ENCODE measurements at regions not wholly inside any gene's neighbourhood (a gene's known extent, or its start where the extent isn't known, plus 50 kb on each side); places are given as distances from the start of the nearest gene placed in this dataset.
A peak's percentile ranks its signal among the peaks of the same experiment; 100 is the strongest.

GRCh38 chr7:113421696-113422330 is 303.5 kb upstream of the SMIM30 start:
- no peaks in the 10 kb centered on the region for H3K36me3 ChIP-seq (ENCODE audit: control insufficient read depth, insufficient read depth, low read length)
- peak; percentile 97 for ATAC-seq (ENCODE audit: low read depth)
- no peak overlapping the region for H4K5ac ChIP-seq (ENCODE audit: low read depth, low read length)
- no peak overlapping the region for H3K4ac ChIP-seq (ENCODE audit: low read depth, low read length)
- no peak overlapping the region for H3K9ac ChIP-seq (ENCODE audit: low read depth, low read length)
- no peak overlapping the region for H2AK9ac ChIP-seq (replicated peaks; ENCODE audit: low read depth, low read length, poor library complexity)
- H3K23ac ChIP-seq (ENCODE audit: low read depth, low read length) = no peak overlapping the region
- H4K20me1 ChIP-seq (ENCODE audit: insufficient read depth, low read length) = no peaks in the 10 kb centered on the region
- H3K79me1 ChIP-seq (ENCODE audit: low read depth in 1 of 2, low read length in 2 of 2) = no peaks in the 10 kb centered on the region
- no peaks in the 10 kb centered on the region for H3K9me3 ChIP-seq (ENCODE audit: control insufficient read depth, insufficient read depth, low read length)
- H3K18ac ChIP-seq (ENCODE audit: low read depth, low read length) = no peak overlapping the region
- POLR2A ChIA-PET (ENCODE audit: unreplicated experiment) = no interaction called here
- no peak overlapping the region for H4K91ac ChIP-seq (ENCODE audit: insufficient read depth, low read depth, low read length)
- no peak overlapping the region for H3K27ac ChIP-seq (ENCODE audit: insufficient read depth, low read length)
- H4K8ac ChIP-seq (ENCODE audit: low read depth in 2 of 2, low read length in 2 of 2) = no peak overlapping the region
- H3K4me1 ChIP-seq (ENCODE audit: control insufficient read depth, insufficient read depth, low read length) = no peaks in the 10 kb centered on the region
- no peak overlapping the region for H3K14ac ChIP-seq (replicated peaks; ENCODE audit: low read depth, low read length)
- 22% methylated on average over 4 of the region's 4 CpGs; no CpG with 5 or more reads in 1 of the 2 experiments for WGBS, 2 experiments (ENCODE audit: extremely low coverage in 2 of 2, insufficient read length in 1 of 2)
- peak overlapping the region; percentile 74 for H2AFZ ChIP-seq (replicated peaks; ENCODE audit: low read length, poor library complexity)
- H3K27me3 ChIP-seq (ENCODE audit: control insufficient read depth, insufficient read depth, low read length) = no peaks in the 10 kb centered on the region
- in situ Hi-C loops (cut with MboI; ENCODE audit: low sequenced_read_pairs) (loop anchor here (5.0 to 25.0 kb wide), 3 partner anchors 260 to 885 kb away; no protein-coding TSS in a partner anchor), intact Hi-C loops (cut with micrococcal nuclease) (loop anchor here (1.0 to 10.0 kb wide), 7 partner anchors 133 to 872 kb away; partner anchors contain the start of gene GPR85), dilution Hi-C loops (cut with HindIII; ENCODE audit: low sequenced_read_pairs, unreplicated experiment) (no loop called here)
- H2AK5ac ChIP-seq (ENCODE audit: low read depth, low read length) = no peak overlapping the region
- no peak overlapping the region for H2BK120ac ChIP-seq (ENCODE audit: low read depth, low read length)
- no peak overlapping the region for H3K4me3 ChIP-seq (ENCODE audit: insufficient read depth, low read depth, low read length)
- BruUV-seq (replicated peaks) = no TSS peak
- H2BK5ac ChIP-seq (ENCODE audit: low read depth, low read length, poor library complexity, severe bottlenecking) = no peak overlapping the region
- TF ChIP-seq RAD21 (IDR thresholded peaks at IDR 0.05; ENCODE audit: low read length) (peak; percentile 93), CTCF (conservative IDR thresholded peaks at IDR 0.05; ENCODE audit: low read depth, low read length) (peak; percentile 97), MXI1 (IDR thresholded peaks at IDR 0.05; ENCODE audit: borderline replicate concordance, low read depth, low read length) (no peak), BHLHE40 (IDR thresholded peaks at IDR 0.05; ENCODE audit: low read depth, low read length) (no peak), CEBPB (IDR thresholded peaks at IDR 0.05; ENCODE audit: low read depth, low read length) (no peak), NFE2L2 (IDR thresholded peaks at IDR 0.05; ENCODE audit: low read depth, low read length) (no peak), CHD1 (IDR thresholded peaks at IDR 0.05; ENCODE audit: low read depth, low read length) (no peak), MAZ (IDR thresholded peaks at IDR 0.05; ENCODE audit: borderline replicate concordance, low read depth, low read length) (no peak), RCOR1 (IDR thresholded peaks at IDR 0.05; ENCODE audit: insufficient replicate concordance, low read length) (no peak), FOS (IDR thresholded peaks at IDR 0.05; ENCODE audit: low read depth, low read length) (no peak), POLR2A (IDR thresholded peaks at IDR 0.05; ENCODE audit: low read depth, low read length) (no peak; the same call in 1 of the 2 replicates), ELK1 (IDR thresholded peaks at IDR 0.05; ENCODE audit: borderline replicate concordance, low read depth, low read length) (no peak), RFX5 (IDR thresholded peaks at IDR 0.05; ENCODE audit: low read depth, low read length) (no peak), SMC3 (IDR thresholded peaks at IDR 0.05; ENCODE audit: low read depth, low read length) (peak; percentile 93), USF2 (IDR thresholded peaks at IDR 0.05; ENCODE audit: low read depth, low read length) (peak; percentile 29; the same call in 1 of the 2 replicates), MAFK (IDR thresholded peaks at IDR 0.05; ENCODE audit: low read depth, low read length) (peak; percentile 43; the same call in 1 of the 2 replicates)
- no peak overlapping the region for H3K4me2 ChIP-seq (ENCODE audit: low read depth, low read length)
- no peak overlapping the region for H2BK20ac ChIP-seq (ENCODE audit: low read depth, low read length)
- peak; percentile 82 for DNase-seq
- no peaks in the 10 kb centered on the region for H3K9me1 ChIP-seq (ENCODE audit: insufficient read depth, low read length)
- H3K56ac ChIP-seq (ENCODE audit: extremely low read depth, insufficient read depth, low read length) = no peak overlapping the region
- H2BK15ac ChIP-seq (ENCODE audit: low read depth, low read length) = no peak overlapping the region
- CTCF ChIA-PET = interaction anchor here (0.6 to 1.6 kb wide), 9 partner anchors 14 to 878 kb away, joined by 3 to 13 read pairs (median 4); no protein-coding TSS in a partner anchor

Data from IMR-90 (cell line).